ENCODE measurements at regions not wholly inside any gene's neighbourhood (a gene's known extent, or its start where the extent isn't known, plus 50 kb on each side); places are given as distances from the start of the nearest gene placed in this dataset.

- Histone ChIP-seq H3K36me3 (ENCODE audit: insufficient read depth, low read length) (no peaks in the 10 kb centered on the region), H4K20me1 (ENCODE audit: insufficient read depth, low read length) (no peaks in the 10 kb centered on the region), H3F3A (ENCODE audit: insufficient read depth, low read length) (no peaks in the 10 kb centered on the region), H3K9ac (ENCODE audit: low read length) (no peak overlapping the region), H3K4me1 (ENCODE audit: insufficient read depth, low read length, severe bottlenecking) (no peaks in the 10 kb centered on the region), H3K27me3 (ENCODE audit: insufficient read depth, low read length) (no peaks in the 10 kb centered on the region), H3K4me3 (ENCODE audit: low read depth, low read length, poor library complexity, severe bottlenecking) (no peak overlapping the region), H3K79me2 (ENCODE audit: insufficient read depth, low read length) (no peaks in the 10 kb centered on the region), H3K4me2 (ENCODE audit: low read length) (no peak overlapping the region), H3K27ac (ENCODE audit: low read depth, low read length, poor library complexity, severe bottlenecking) (no peak overlapping the region), H3K9me2 (ENCODE audit: low read depth, low read length) (no peaks in the 10 kb centered on the region), H3K9me3 (ENCODE audit: low read length) (no peaks in the 10 kb centered on the region), H2AFZ (ENCODE audit: low read length) (no peak overlapping the region)
- TF ChIP-seq EZH2 (IDR thresholded peaks at IDR 0.05; ENCODE audit: borderline replicate concordance, low read length): no peak
- TF ChIP-seq, protein P1, sequence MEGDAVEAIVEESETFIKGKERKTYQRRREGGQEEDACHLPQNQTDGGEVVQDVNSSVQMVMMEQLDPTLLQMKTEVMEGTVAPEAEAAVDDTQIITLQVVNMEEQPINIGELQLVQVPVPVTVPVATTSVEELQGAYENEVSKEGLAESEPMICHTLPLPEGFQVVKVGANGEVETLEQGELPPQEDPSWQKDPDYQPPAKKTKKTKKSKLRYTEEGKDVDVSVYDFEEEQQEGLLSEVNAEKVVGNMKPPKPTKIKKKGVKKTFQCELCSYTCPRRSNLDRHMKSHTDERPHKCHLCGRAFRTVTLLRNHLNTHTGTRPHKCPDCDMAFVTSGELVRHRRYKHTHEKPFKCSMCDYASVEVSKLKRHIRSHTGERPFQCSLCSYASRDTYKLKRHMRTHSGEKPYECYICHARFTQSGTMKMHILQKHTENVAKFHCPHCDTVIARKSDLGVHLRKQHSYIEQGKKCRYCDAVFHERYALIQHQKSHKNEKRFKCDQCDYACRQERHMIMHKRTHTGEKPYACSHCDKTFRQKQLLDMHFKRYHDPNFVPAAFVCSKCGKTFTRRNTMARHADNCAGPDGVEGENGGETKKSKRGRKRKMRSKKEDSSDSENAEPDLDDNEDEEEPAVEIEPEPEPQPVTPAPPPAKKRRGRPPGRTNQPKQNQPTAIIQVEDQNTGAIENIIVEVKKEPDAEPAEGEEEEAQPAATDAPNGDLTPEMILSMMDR (IDR thresholded peaks at IDR 0.05; ENCODE audit: low read length): no peak
These were observed 203.6 kb downstream of the TRIM29 start for GRCh38 chr11:119934267-119934666.

DNA sequence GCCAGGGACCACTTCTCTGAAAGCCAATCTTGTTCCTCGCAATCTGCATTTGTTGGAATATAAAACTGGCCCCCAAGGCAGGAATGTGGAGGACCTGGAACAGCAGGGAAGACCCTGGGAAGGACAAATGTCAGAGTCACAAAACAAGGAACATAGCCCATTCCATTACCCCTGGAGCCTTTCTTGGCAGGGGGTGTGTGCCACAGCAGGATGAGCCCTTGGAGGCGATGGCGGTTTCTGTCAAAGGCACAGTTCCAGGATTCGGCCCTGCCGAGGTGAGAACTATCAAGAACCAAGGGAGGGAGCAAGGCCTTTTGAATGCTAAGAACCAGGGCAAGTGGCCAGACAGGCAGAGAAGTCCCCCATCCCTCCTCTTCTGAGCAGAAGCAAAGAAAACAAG is 204.3 kb downstream of the TRIM29 start:
- Histone ChIP-seq H3K9ac (ENCODE audit: low read length) (no peak overlapping the region), H3K4me3 (ENCODE audit: low read depth, low read length, poor library complexity, severe bottlenecking) (no peak overlapping the region), H3K36me3 (ENCODE audit: insufficient read depth, low read length) (no peaks in the 10 kb centered on the region), H2AFZ (ENCODE audit: low read length) (no peak overlapping the region), H3F3A (ENCODE audit: insufficient read depth, low read length) (no peaks in the 10 kb centered on the region), H3K79me2 (ENCODE audit: insufficient read depth, low read length) (no peaks in the 10 kb centered on the region), H4K20me1 (ENCODE audit: insufficient read depth, low read length) (no peaks in the 10 kb centered on the region), H3K9me3 (ENCODE audit: low read length) (no peaks in the 10 kb centered on the region), H3K4me1 (ENCODE audit: insufficient read depth, low read length, severe bottlenecking) (no peaks in the 10 kb centered on the region), H3K4me2 (ENCODE audit: low read length) (no peak overlapping the region), H3K9me2 (ENCODE audit: low read depth, low read length) (no peaks in the 10 kb centered on the region), H3K27me3 (ENCODE audit: insufficient read depth, low read length) (no peaks in the 10 kb centered on the region), H3K27ac (ENCODE audit: low read depth, low read length, poor library complexity, severe bottlenecking) (no peak overlapping the region)
- TF ChIP-seq, protein P1 (IDR thresholded peaks at IDR 0.05; ENCODE audit: low read length): no peak
- TF ChIP-seq EZH2 (IDR thresholded peaks at IDR 0.05; ENCODE audit: borderline replicate concordance, low read length): no peak

GRCh38 chr11:119932828-119933562 is 204.0 kb upstream of the NECTIN1 start:
- Histone ChIP-seq H4K20me1 (ENCODE audit: insufficient read depth, low read length) (no peaks in the 10 kb centered on the region), H2AFZ (ENCODE audit: low read length) (no peak overlapping the region), H3K27me3 (ENCODE audit: insufficient read depth, low read length) (no peaks in the 10 kb centered on the region), H3K9me3 (ENCODE audit: low read length) (no peaks in the 10 kb centered on the region), H3K27ac (ENCODE audit: low read depth, low read length, poor library complexity, severe bottlenecking) (no peak overlapping the region), H3K79me2 (ENCODE audit: insufficient read depth, low read length) (no peaks in the 10 kb centered on the region), H3K9me2 (ENCODE audit: low read depth, low read length) (no peaks in the 10 kb centered on the region), H3K9ac (ENCODE audit: low read length) (no peak overlapping the region), H3K4me1 (ENCODE audit: insufficient read depth, low read length, severe bottlenecking) (no peaks in the 10 kb centered on the region), H3K4me3 (ENCODE audit: low read depth, low read length, poor library complexity, severe bottlenecking) (no peak overlapping the region), H3K4me2 (ENCODE audit: low read length) (no peak overlapping the region), H3K36me3 (ENCODE audit: insufficient read depth, low read length) (no peaks in the 10 kb centered on the region), H3F3A (ENCODE audit: insufficient read depth, low read length) (no peaks in the 10 kb centered on the region)
- TF ChIP-seq EZH2 (IDR thresholded peaks at IDR 0.05; ENCODE audit: borderline replicate concordance, low read length): no peak
- TF ChIP-seq, protein P1 (IDR thresholded peaks at IDR 0.05; ENCODE audit: low read length): no peak

Data from OCI-LY1 (cell line).